Adrenal gland (tissue), 9 donors: ENCODE measurements at regions not wholly inside any gene's neighbourhood (a gene's known extent, or its start where the extent isn't known, plus 50 kb on each side); places are given as distances from the start of the nearest gene placed in this dataset.

Source experiments
- DNase-seq, 7 donors: peaks; one replicate each; pipeline ENCODE4 v3.0.0-alpha.2; 2019 to 2020
- H3K27ac ChIP-seq, 5 donors: fragments of 200-600 bp; sonication (generic) in 4 of 5; 1 replicate in 3 of 5; 2 replicates in 2 of 5; pipeline versions ENCODE4 v1.5.1 to v1.8.0; 2016 to 2020; ENCODE audit warnings: mild to moderate bottlenecking in 1 of 5
- H3K27me3 ChIP-seq: fragments of 200-600 bp; 2 replicates; pipeline ENCODE4 v1.8.0; 2021
- H3K36me3 ChIP-seq, 2 donors: fragments of 200-600 bp; replicated peaks in 1 of 2; 1 replicate in 1 of 2; 2 replicates in 1 of 2; pipeline versions ENCODE4 v1.5.1 to v1.8.0; 2018 to 2022
- H3K4me1 ChIP-seq, 2 donors: fragments of 200-600 bp; replicated peaks in 1 of 2; 1 replicate in 1 of 2; 2 replicates in 1 of 2; pipeline versions ENCODE4 v1.5.1 to v1.8.0; 2018 to 2021
- H3K4me3 ChIP-seq, 4 donors: fragments of 200-600 bp; sonication (generic) in 3 of 4; one replicate each; pipeline ENCODE4 v1.5.1; 2016 to 2018
- H3K9me3 ChIP-seq, 3 donors: fragments of 200-600 bp; sonication (generic) in 1 of 3; replicated peaks in 1 of 3; 1 replicate in 2 of 3; 2 replicates in 1 of 3; pipeline versions ENCODE4 v1.5.1 to v1.8.0; 2016 to 2021
- POLR2A ChIP-seq, 2 donors: fragments of 450-650 bp; IDR thresholded peaks; one replicate each; pipeline ENCODE4 v1.6.1; 2017; ENCODE audit warnings: antibody characterized with exemption in 2 of 2, mild to moderate bottlenecking in 2 of 2, moderate library complexity in 1 of 2
- WGBS, 4 donors: extraction: QIAGEN DNeasy Blood & Tissue Kit in 2 of 4; methylation state at CpG; one replicate each; pipeline versions ENCODE4 v1.1.5 to v1.1.7; 2013 to 2017; 5-methylcytosine and 5-hydroxymethylcytosine counted together
- intact Hi-C, 2 donors: fragments of 100-400 bp; cut with DNase I; formaldehyde crosslinking; loops; one replicate each; pipeline versions ENCODE4 v1.14.1 to v1.15.0; 2022 to 2023
- TF ChIP-seq, protein P1 (sequence below), 6 experiments: fragments of 450-650 bp in 4 of 6; fragments of 200-600 bp in 2 of 6; sonication (generic) in 1 of 6; IDR thresholded peaks; 1 replicate in 5 of 6; 2 replicates in 1 of 6; pipeline versions ENCODE4 v1.5.1 to v1.8.0; 2016 to 2021; ENCODE audit warnings: antibody characterized with exemption in 6 of 6, mild to moderate bottlenecking in 2 of 6, moderate library complexity in 1 of 6
- donor health status: healthy with polysubstance abuse.
- donor health status: Bipolar disorder and iron deficiency.
- donor health status: DM: yes; HTN: yes; CAD: no.
- donor health status: DM: no; HTN: no; CAD: no.
- donor health status: DM: no; HTN: no; CAD: no.

- H3K4me3 ChIP-seq = no peak overlapping the region
- no peak for DNase-seq
- no peaks in the 10 kb centered on the region for H3K9me3 ChIP-seq
- peaks cover 15% of the 10 kb centered on the region for H3K27me3 ChIP-seq
- TF ChIP-seq, protein P1, sequence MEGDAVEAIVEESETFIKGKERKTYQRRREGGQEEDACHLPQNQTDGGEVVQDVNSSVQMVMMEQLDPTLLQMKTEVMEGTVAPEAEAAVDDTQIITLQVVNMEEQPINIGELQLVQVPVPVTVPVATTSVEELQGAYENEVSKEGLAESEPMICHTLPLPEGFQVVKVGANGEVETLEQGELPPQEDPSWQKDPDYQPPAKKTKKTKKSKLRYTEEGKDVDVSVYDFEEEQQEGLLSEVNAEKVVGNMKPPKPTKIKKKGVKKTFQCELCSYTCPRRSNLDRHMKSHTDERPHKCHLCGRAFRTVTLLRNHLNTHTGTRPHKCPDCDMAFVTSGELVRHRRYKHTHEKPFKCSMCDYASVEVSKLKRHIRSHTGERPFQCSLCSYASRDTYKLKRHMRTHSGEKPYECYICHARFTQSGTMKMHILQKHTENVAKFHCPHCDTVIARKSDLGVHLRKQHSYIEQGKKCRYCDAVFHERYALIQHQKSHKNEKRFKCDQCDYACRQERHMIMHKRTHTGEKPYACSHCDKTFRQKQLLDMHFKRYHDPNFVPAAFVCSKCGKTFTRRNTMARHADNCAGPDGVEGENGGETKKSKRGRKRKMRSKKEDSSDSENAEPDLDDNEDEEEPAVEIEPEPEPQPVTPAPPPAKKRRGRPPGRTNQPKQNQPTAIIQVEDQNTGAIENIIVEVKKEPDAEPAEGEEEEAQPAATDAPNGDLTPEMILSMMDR (IDR thresholded peaks at IDR 0.05) = no peak
- no peak for TF ChIP-seq POLR2A (IDR thresholded peaks at IDR 0.05)
- H3K36me3 ChIP-seq = no peaks in the 10 kb centered on the region
- intact Hi-C loops = no loop called here
- WGBS, 4 donors = 33 to 69% (median 50%) methylated on average over 1 of the region's 1 CpG
- no peak overlapping the region for H3K27ac ChIP-seq
- H3K4me1 ChIP-seq = no peaks in the 10 kb centered on the region
Measured at GRCh38 chrX:20517565-20517964, 250.9 kb upstream of the RPS6KA3 start.

DNA sequence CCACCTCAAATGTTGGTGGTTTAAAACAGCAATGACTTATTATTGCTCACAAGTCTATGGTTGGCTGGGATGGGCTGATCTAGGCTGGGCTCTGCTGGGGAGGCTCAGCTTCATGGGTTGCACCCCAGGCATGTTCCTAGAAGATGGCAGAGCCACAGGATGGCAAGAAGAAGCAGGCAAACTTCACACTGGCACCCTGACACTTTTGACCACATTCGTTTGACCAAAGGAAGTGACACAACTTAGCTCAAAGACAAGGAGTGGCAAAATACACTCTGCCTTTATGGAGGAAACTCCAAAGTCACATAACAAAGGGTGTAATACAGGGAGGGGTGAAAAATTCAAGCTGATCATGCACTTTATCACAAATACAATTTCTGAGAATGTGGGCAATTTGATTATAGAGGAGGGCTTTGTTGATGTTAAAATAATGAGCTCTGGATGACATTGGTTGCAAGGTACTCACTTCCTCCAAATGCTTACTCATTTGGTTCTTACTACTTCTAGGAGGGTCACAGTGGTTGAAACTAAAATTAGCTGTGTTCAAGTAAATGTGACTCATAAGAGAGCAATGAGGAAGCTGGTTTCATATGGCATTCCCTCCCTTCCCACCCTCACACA, 249.2 kb upstream of the RPS6KA3 start:
- H3K27ac ChIP-seq = no peak overlapping the region
- no peak overlapping the region for H3K4me3 ChIP-seq
- H3K36me3 ChIP-seq = no peaks in the 10 kb centered on the region
- no peaks in the 10 kb centered on the region for H3K4me1 ChIP-seq
- DNase-seq = no peak
- intact Hi-C loops = no loop called here
- peaks cover 12% of the 10 kb centered on the region for H3K27me3 ChIP-seq
- H3K9me3 ChIP-seq = no peaks in the 10 kb centered on the region
- TF ChIP-seq POLR2A (IDR thresholded peaks at IDR 0.05) = no peak
- TF ChIP-seq, protein P1 (IDR thresholded peaks at IDR 0.05) = no peak
- 4 to 33% (median 17%) methylated on average over 1 of the region's 1 CpG for WGBS, 4 donors

- intact Hi-C loops = no loop called here
- no peak overlapping the region for H3K4me3 ChIP-seq
- 6 to 50% (median 29%) methylated on average over 1 of the region's 1 CpG for WGBS, 4 donors
- peaks cover 18% of the 10 kb centered on the region for H3K27me3 ChIP-seq
- no peaks in the 10 kb centered on the region for H3K9me3 ChIP-seq
- H3K36me3 ChIP-seq = no peaks in the 10 kb centered on the region
- no peak for DNase-seq
- TF ChIP-seq POLR2A (IDR thresholded peaks at IDR 0.05) = no peak
- TF ChIP-seq, protein P1 (IDR thresholded peaks at IDR 0.05) = no peak
- H3K27ac ChIP-seq = no peak overlapping the region
- H3K4me1 ChIP-seq = no peaks in the 10 kb centered on the region
Measured at GRCh38 chrX:20514358-20514757, 247.6 kb upstream of the RPS6KA3 start.

DNA sequence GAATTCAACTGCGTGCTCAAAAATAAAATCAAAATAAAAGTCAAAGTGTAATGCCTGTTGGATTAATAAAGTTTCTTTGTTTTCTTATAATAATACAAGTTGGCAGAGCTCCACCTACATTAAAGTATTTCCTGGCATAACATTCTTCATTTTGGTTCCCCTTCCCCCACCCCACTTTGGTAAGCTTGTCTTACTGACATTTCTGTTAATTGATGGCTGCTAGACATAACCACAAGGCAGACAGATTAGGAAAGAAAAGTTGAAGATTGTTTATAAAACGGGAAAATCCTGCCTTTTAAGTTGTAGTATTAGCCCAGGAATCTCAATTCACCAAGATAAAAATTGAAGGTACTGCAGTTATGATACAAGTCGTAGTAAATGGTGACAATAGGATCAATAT, 246.5 kb upstream of the RPS6KA3 start:
- Histone ChIP-seq H3K9me3 (no peaks in the 10 kb centered on the region), H3K27ac (no peak overlapping the region), H3K27me3 (peaks cover 18% of the 10 kb centered on the region), H3K4me3 (no peak overlapping the region), H3K4me1 (no peaks in the 10 kb centered on the region), H3K36me3 (no peaks in the 10 kb centered on the region)
- intact Hi-C loops = no loop called here
- TF ChIP-seq, protein P1 (IDR thresholded peaks at IDR 0.05) = no peak
- no peak for TF ChIP-seq POLR2A (IDR thresholded peaks at IDR 0.05)
- DNase-seq = no peak
- 46 to 64% (median 52%) methylated on average over 3 of the region's 3 CpGs for WGBS, 4 donors
